B cell (primary cell): ENCODE measurements at regions not wholly inside any gene's neighbourhood (a gene's known extent, or its start where the extent isn't known, plus 50 kb on each side); places are given as distances from the start of the nearest gene placed in this dataset.

Experiments used
- CTCF ChIP-seq: fragments of 200-600 bp; IDR thresholded peaks from one replicate; pipeline ENCODE4 v1.8.0; 2022; ENCODE audit warnings: antibody characterized with exemption, mild to moderate bottlenecking
- EZH2 ChIP-seq: IDR thresholded peaks from 2 replicates; pipeline ENCODE4 v1.6.1; 2012; ENCODE audit warnings: borderline replicate concordance, low read depth, mild to moderate bottlenecking, moderate library complexity, low read length; ENCODE audit not compliant: insufficient read depth, poor library complexity, severe bottlenecking

GRCh38 chr20:22320245-22320915, 264.0 kb downstream of the FOXA2 start:
- TF ChIP-seq CTCF (no peak), EZH2 (no peak)
